ENCODE measurements at regions not wholly inside any gene's neighbourhood (a gene's known extent, or its start where the extent isn't known, plus 50 kb on each side); places are given as distances from the start of the nearest gene placed in this dataset.

DNA sequence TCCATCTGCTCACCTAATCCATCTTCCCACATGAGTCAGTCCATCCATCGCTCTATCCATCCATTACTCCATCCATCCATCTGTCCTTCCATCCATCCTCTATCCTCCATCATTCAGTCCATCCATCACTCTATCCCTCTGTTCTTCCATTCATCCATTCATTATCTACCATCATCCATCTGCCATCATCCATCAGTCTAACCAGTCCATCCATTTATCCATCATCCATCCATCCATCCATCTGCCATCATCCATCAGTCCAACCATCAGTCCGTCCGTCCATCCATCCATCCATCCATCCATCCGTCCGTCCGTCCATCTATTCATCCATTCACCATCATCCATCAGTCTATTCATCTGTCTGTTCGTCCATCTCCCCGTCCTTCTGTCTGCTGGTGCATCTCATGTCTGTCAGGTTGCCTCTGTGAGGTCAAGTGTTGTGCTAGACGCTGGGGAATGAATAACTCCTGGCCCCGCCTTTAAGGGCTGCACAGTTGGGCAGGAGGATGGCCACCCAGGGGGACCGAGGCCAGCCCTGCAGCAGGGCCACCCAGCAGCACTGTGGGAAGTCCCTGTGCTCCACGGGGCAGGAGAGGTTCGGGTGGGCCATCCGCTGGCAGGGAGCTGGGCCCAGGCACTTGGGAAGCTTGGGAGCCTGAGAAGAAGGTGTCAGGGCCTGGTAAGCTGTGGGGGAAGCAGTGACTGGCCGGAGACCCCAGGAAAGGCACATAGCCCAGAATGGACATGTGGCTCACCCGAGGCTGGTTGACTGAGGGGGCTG is 137.1 kb downstream of the CTTN start:
- Histone ChIP-seq H4K8ac (replicated peaks; ENCODE audit: insufficient read length, low read depth, low read length) (no peak overlapping the region), H4K91ac (ENCODE audit: insufficient read length, low read depth, low read length) (no peak overlapping the region), H2BK120ac (ENCODE audit: low read depth, low read length, poor library complexity, severe bottlenecking) (no peak overlapping the region), H2BK12ac (ENCODE audit: insufficient read length, low read depth, low read length) (no peak overlapping the region), H3K4me1 (ENCODE audit: insufficient read depth, low read length) (peaks cover 11% of the 10 kb centered on the region; the same call in 1 of the 2 replicates), H2AK5ac (ENCODE audit: insufficient read length, low read length) (no peak overlapping the region), H2BK15ac (ENCODE audit: low read depth, low read length) (no peak overlapping the region), H3K23ac (ENCODE audit: insufficient read length, low read depth, low read length) (no peak overlapping the region), H4K20me1 (ENCODE audit: control insufficient read depth, insufficient read depth, insufficient read length) (no peaks in the 10 kb centered on the region), H3K27me3 (ENCODE audit: insufficient read depth, low read length) (no peaks in the 10 kb centered on the region), H2BK20ac (ENCODE audit: low read depth, low read length, poor library complexity, severe bottlenecking) (no peak overlapping the region), H3K4ac (ENCODE audit: low read depth, low read length) (no peak overlapping the region), H2AFZ (ENCODE audit: low read length) (no peak overlapping the region), H2BK5ac (ENCODE audit: insufficient read length, low read length) (no peak overlapping the region), H3K79me2 (ENCODE audit: insufficient read depth, low read length) (no peaks in the 10 kb centered on the region), H3K14ac (ENCODE audit: insufficient read depth, low read length) (no peak overlapping the region; the same call in 1 of the 2 replicates), H3K27ac (ENCODE audit: insufficient read length, low read depth, low read length) (no peak overlapping the region), H4K5ac (ENCODE audit: insufficient read length, low read depth, low read length) (no peak overlapping the region), H3T11ph (ENCODE audit: low read length) (no peak overlapping the region), H3K9me3 (ENCODE audit: control insufficient read depth, low read depth, low read length) (no peaks in the 10 kb centered on the region), H3K23me2 (ENCODE audit: insufficient read length, low read depth, low read length, poor library complexity, severe bottlenecking) (no peaks in the 10 kb centered on the region), H3K56ac (ENCODE audit: insufficient read length, low read depth, low read length) (no peak overlapping the region), H3K79me1 (ENCODE audit: insufficient read depth, low read depth, low read length, poor library complexity, severe bottlenecking) (no peaks in the 10 kb centered on the region), H3K9ac (ENCODE audit: extremely low read depth, insufficient read length, low read length) (no peak overlapping the region), H3K18ac (ENCODE audit: insufficient read length, low read depth, low read length) (no peak overlapping the region), H3K4me2 (ENCODE audit: insufficient read depth, insufficient read length, low read length) (no peak overlapping the region)
- TF ChIP-seq, protein P1, sequence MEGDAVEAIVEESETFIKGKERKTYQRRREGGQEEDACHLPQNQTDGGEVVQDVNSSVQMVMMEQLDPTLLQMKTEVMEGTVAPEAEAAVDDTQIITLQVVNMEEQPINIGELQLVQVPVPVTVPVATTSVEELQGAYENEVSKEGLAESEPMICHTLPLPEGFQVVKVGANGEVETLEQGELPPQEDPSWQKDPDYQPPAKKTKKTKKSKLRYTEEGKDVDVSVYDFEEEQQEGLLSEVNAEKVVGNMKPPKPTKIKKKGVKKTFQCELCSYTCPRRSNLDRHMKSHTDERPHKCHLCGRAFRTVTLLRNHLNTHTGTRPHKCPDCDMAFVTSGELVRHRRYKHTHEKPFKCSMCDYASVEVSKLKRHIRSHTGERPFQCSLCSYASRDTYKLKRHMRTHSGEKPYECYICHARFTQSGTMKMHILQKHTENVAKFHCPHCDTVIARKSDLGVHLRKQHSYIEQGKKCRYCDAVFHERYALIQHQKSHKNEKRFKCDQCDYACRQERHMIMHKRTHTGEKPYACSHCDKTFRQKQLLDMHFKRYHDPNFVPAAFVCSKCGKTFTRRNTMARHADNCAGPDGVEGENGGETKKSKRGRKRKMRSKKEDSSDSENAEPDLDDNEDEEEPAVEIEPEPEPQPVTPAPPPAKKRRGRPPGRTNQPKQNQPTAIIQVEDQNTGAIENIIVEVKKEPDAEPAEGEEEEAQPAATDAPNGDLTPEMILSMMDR (conservative IDR thresholded peaks at IDR 0.05), result no peak
- Mint-ChIP-seq H3K36me3 (ENCODE audit: insufficient read depth in 1 of 3, low read depth in 3 of 3) (peaks cover 0 to 6% (median 4%) of the 10 kb centered on the region in 3 experiments; a peak in 4 of 7 replicates), H3K4me3 (no peak overlapping the region), H3K9me3 (peaks cover 3 to 6% of the 10 kb centered on the region in 2 experiments; a peak in 4 of 5 replicates), H3K4me1 (peaks cover 14 to 18% of the 10 kb centered on the region in 2 experiments), H3K27me3 (ENCODE audit: low read depth) (no peaks in the 10 kb centered on the region), H3K27ac (no peak overlapping the region)
- no CpG with 5 or more reads among the region's 16 CpGs for WGBS (ENCODE audit: extremely low coverage, insufficient read length, low lambda C conversion rate)
- DNase-seq, result peak; percentile 15
